A549 (cell line): ENCODE measurements at regions not wholly inside any gene's neighbourhood (a gene's known extent, or its start where the extent isn't known, plus 50 kb on each side); places are given as distances from the start of the nearest gene placed in this dataset.

ENCODE experiments used
- ATAC-seq, 2 experiments: fragments of 200-7000 bp in 1 of 2; fragments of >200 bp in 1 of 2; cut with Nextera tagmentation in 1 of 2; cut with Tn5 transposase in 1 of 2; 3 replicates each; pipeline versions ENCODE4 v1.8.0 to v1.9.1; 2018 to 2020; ENCODE audit warnings: mild to moderate bottlenecking in 1 of 2, moderate library complexity in 1 of 2
- CTCF ChIA-PET: fragments of 300-600 bp; sonication (Branson Sonifier 250); formaldehyde crosslinking; extraction: SDS; loops from one replicate; lab custom pipeline; 2021; ENCODE audit warnings: antibody characterized with exemption, inconsistent platforms; lab: Yijun Ruan, JAX
- POLR2A ChIA-PET: fragments of 350-600 bp; formaldehyde crosslinking; extraction: SDS; loops from one replicate; lab custom pipeline; 2021; ENCODE audit warnings: antibody characterized with exemption, inconsistent platforms; lab: Yijun Ruan, JAX
- DNase-seq, 2 experiments: peaks; one replicate each; pipeline versions ENCODE4 v3.0.0 to v3.0.0-alpha.2; 2011 to 2016; ENCODE audit warnings: low read depth in 1 of 2, low spot score in 1 of 2
- FAIRE-seq: peaks from 2 replicates; lab custom pipeline; 2011; peaks lifted over from hg19 to GRCh38; lab: Jason Lieb, UNC
- H3K27ac ChIP-seq, 2 experiments: fragments of >200 bp; sonication (Bioruptor Twin); formaldehyde crosslinking; 3 replicates each; pipeline ENCODE4 v1.5.1; 2016 to 2017
- H3K4me1 ChIP-seq: fragments of >200 bp; sonication (Bioruptor Twin); formaldehyde crosslinking; 3 replicates; pipeline ENCODE4 v1.6.1; 2016
- H3K4me2 ChIP-seq: fragments of >200 bp; sonication (Bioruptor Twin); formaldehyde crosslinking; 3 replicates; pipeline ENCODE4 v1.6.1; 2016
- H3K4me3 ChIP-seq: fragments of >200 bp; sonication (Bioruptor Twin); formaldehyde crosslinking; 3 replicates; pipeline ENCODE4 v1.5.1; 2016
- H3K9me3 ChIP-seq: fragments of >200 bp; sonication (Bioruptor Twin); formaldehyde crosslinking; 3 replicates; pipeline ENCODE4 v1.6.1; 2016
- BHLHE40 ChIP-seq: IDR thresholded peaks from 2 replicates; pipeline ENCODE4 v1.6.1; 2012; ENCODE audit warnings: low read depth, low read length, inconsistent platforms
- CBX8 ChIP-seq: fragments of 200-600 bp; sonication (generic); IDR thresholded peaks from 2 replicates; pipeline ENCODE4 v1.6.1; 2016
- CEBPB ChIP-seq, 2 experiments: fragments of >200 bp in 1 of 2; sonication (Bioruptor Twin) in 1 of 2; formaldehyde crosslinking in 1 of 2; IDR thresholded peaks; 2 replicates each; pipeline ENCODE4 v1.6.1; 2012 to 2016
- ESRRA ChIP-seq: fragments of 150-350 bp; IDR thresholded peaks from 2 replicates; pipeline ENCODE4 v1.6.1; 2014; ENCODE audit warnings: mild to moderate bottlenecking, low read length, borderline replicate concordance
- FOSB ChIP-seq: fragments of 250-450 bp; sonication (Bioruptor Pico); IDR thresholded peaks from 2 replicates; pipeline ENCODE4 v1.5.0; 2020; ENCODE audit warnings: mild to moderate bottlenecking, moderate library complexity
- HDAC2 ChIP-seq: fragments of 200-600 bp; sonication (generic); IDR thresholded peaks from 2 replicates; pipeline ENCODE4 v1.6.1; 2016
- HEYL ChIP-seq: fragments of 250-450 bp; sonication (Bioruptor Pico); IDR thresholded peaks from 2 replicates; pipeline ENCODE4 v1.8.0; 2021; ENCODE audit warnings: mild to moderate bottlenecking, moderate library complexity
- HMGXB4 ChIP-seq: fragments of 250-450 bp; sonication (Bioruptor Pico); IDR thresholded peaks from 2 replicates; pipeline ENCODE4 v1.5.0; 2021; ENCODE audit warnings: mild to moderate bottlenecking, moderate library complexity, borderline replicate concordance
- HOXB13 ChIP-seq: fragments of 250-450 bp; sonication (Bioruptor Pico); IDR thresholded peaks from 2 replicates; pipeline ENCODE4 v1.5.0; 2020; ENCODE audit warnings: low read depth, mild to moderate bottlenecking, moderate library complexity
- HOXB5 ChIP-seq: fragments of 250-450 bp; sonication (Bioruptor Pico); IDR thresholded peaks from 2 replicates; pipeline ENCODE4 v1.5.0; 2020; ENCODE audit warnings: mild to moderate bottlenecking, moderate library complexity
- MAX ChIP-seq: IDR thresholded peaks from 2 replicates; pipeline ENCODE4 v1.6.1; 2012
- MYC ChIP-seq: IDR thresholded peaks from 2 replicates; pipeline ENCODE4 v1.6.1; 2012; ENCODE audit warnings: mild to moderate bottlenecking, inconsistent platforms, low read length, improper control_type of control experiment, borderline replicate concordance
- NPAS2 ChIP-seq: fragments of 250-450 bp; sonication (Bioruptor Pico); IDR thresholded peaks from 2 replicates; pipeline ENCODE4 v1.8.0; 2022; ENCODE audit warnings: mild to moderate bottlenecking, moderate library complexity, borderline replicate concordance
- POLR2A ChIP-seq: IDR thresholded peaks from 2 replicates; pipeline ENCODE4 v1.6.1; 2012; ENCODE audit warnings: mild to moderate bottlenecking, low read length
- RAD21 ChIP-seq, 2 experiments: fragments of >200 bp in 1 of 2; sonication (Bioruptor Twin) in 1 of 2; formaldehyde crosslinking in 1 of 2; IDR thresholded peaks in 1 of 2; conservative IDR thresholded peaks in 1 of 2; 2 replicates in 1 of 2; 3 replicates in 1 of 2; pipeline ENCODE4 v1.6.1; 2012 to 2018; ENCODE audit warnings: inconsistent platforms in 1 of 2
- RARB ChIP-seq: fragments of 250-450 bp; sonication (Bioruptor Pico); IDR thresholded peaks from 2 replicates; pipeline ENCODE4 v1.8.0; 2021; ENCODE audit warnings: mild to moderate bottlenecking, moderate library complexity
- RCOR1 ChIP-seq: fragments of 150-350 bp; IDR thresholded peaks from 2 replicates; pipeline ENCODE4 v1.6.1; 2014; ENCODE audit warnings: antibody characterized with exemption, low read length, low read depth
- RFX5 ChIP-seq: fragments of 450-650 bp; IDR thresholded peaks from 2 replicates; pipeline ENCODE4 v1.7.1; 2014; ENCODE audit warnings: antibody characterized with exemption, mild to moderate bottlenecking, moderate library complexity
- RNF2 ChIP-seq: fragments of 200-600 bp; sonication (generic); IDR thresholded peaks from 2 replicates; pipeline ENCODE4 v1.6.1; 2016; ENCODE audit warnings: low read depth, mild to moderate bottlenecking, antibody characterized with exemption, moderate library complexity, borderline replicate concordance
- TFCP2L1 ChIP-seq: fragments of 250-450 bp; sonication (Bioruptor Pico); IDR thresholded peaks from 2 replicates; pipeline ENCODE4 v1.5.0; 2021; ENCODE audit warnings: mild to moderate bottlenecking
- ZC3H11A ChIP-seq: fragments of 450-650 bp; IDR thresholded peaks from 2 replicates; pipeline ENCODE4 v1.6.1; 2014; ENCODE audit warnings: antibody characterized with exemption, mild to moderate bottlenecking
- ZFP36 ChIP-seq: fragments of 450-650 bp; IDR thresholded peaks from 2 replicates; pipeline ENCODE4 v1.6.1; 2014; ENCODE audit warnings: borderline replicate concordance; ENCODE audit not compliant: partially characterized antibody
- ZSCAN20 ChIP-seq: fragments of 250-450 bp; sonication (Bioruptor Pico); IDR thresholded peaks from 2 replicates; pipeline ENCODE4 v1.8.0; 2022; ENCODE audit warnings: mild to moderate bottlenecking, moderate library complexity
- WGBS: methylation state at CpG from one replicate; pipeline ENCODE4 v1.1.6; 2017; ENCODE audit errors: missing lambda C conversion rate; 5-methylcytosine and 5-hydroxymethylcytosine counted together
- TF ChIP-seq, protein P1 (sequence below): fragments of 250-450 bp; sonication (Bioruptor Pico); IDR thresholded peaks from 2 replicates; pipeline ENCODE4 v1.5.0; 2020; ENCODE audit warnings: low read depth, mild to moderate bottlenecking, moderate library complexity

GRCh38 chr13:73957889-73958288, 176.3 kb downstream of the KLF12 start:
- TF ChIP-seq POLR2A (no peak), HOXB13 (CRISPR knock-in tag) (no peak), HEYL (CRISPR knock-in tag) (no peak), RNF2 (no peak), ESRRA (no peak)
- Histone ChIP-seq H3K27ac (no peak overlapping the region), H3K4me2 (no peak overlapping the region), H3K9me3 (no peaks in the 10 kb centered on the region), H3K4me3 (no peak overlapping the region), H3K4me1 (no peaks in the 10 kb centered on the region)
- FAIRE-seq (no peak), DNase-seq (no peak), ATAC-seq (no peak)
- POLR2A ChIA-PET = no interaction called here
- WGBS = 85% methylated on average over 5 of the region's 5 CpGs
- CTCF ChIA-PET = no interaction called here

- no peaks in the 10 kb centered on the region for H3K4me1 ChIP-seq
- H3K4me3 ChIP-seq = no peak overlapping the region
- DNase-seq = no peak
- ATAC-seq = no peak
- H3K9me3 ChIP-seq = no peaks in the 10 kb centered on the region
- POLR2A ChIA-PET = no interaction called here
- no peak for FAIRE-seq
- no peak for TF ChIP-seq HEYL (CRISPR knock-in tag)
- no peak for TF ChIP-seq BHLHE40
- TF ChIP-seq MYC = no peak
- TF ChIP-seq HOXB5 (CRISPR knock-in tag) = no peak
- no peak for TF ChIP-seq CBX8
- no peak for TF ChIP-seq ZSCAN20 (CRISPR knock-in tag)
- TF ChIP-seq HDAC2 = no peak
- no peak for TF ChIP-seq RAD21 (conservative IDR thresholded peaks at IDR 0.05 in 1 of 2, IDR thresholded peaks at IDR 0.05 in 1 of 2)
- no peak for TF ChIP-seq CEBPB (IDR thresholded peaks at IDR 0.05)
- no peak for TF ChIP-seq RNF2
- no peak for TF ChIP-seq RFX5
- TF ChIP-seq, protein P1, sequence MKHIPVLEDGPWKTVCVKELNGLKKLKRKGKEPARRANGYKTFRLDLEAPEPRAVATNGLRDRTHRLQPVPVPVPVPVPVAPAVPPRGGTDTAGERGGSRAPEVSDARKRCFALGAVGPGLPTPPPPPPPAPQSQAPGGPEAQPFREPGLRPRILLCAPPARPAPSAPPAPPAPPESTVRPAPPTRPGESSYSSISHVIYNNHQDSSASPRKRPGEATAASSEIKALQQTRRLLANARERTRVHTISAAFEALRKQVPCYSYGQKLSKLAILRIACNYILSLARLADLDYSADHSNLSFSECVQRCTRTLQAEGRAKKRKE (CRISPR knock-in tag) = no peak
- TF ChIP-seq, all 56 proteins: peak for 0
- Histone ChIP-seq H3K4me2 (no peak overlapping the region), H3K27ac (no peak overlapping the region)
- CTCF ChIA-PET = no interaction called here
- no CpG with 5 or more reads among the region's 1 CpG for WGBS
These were observed 177.3 kb downstream of the KLF12 start for GRCh38 chr13:73956795-73957408.

DNA sequence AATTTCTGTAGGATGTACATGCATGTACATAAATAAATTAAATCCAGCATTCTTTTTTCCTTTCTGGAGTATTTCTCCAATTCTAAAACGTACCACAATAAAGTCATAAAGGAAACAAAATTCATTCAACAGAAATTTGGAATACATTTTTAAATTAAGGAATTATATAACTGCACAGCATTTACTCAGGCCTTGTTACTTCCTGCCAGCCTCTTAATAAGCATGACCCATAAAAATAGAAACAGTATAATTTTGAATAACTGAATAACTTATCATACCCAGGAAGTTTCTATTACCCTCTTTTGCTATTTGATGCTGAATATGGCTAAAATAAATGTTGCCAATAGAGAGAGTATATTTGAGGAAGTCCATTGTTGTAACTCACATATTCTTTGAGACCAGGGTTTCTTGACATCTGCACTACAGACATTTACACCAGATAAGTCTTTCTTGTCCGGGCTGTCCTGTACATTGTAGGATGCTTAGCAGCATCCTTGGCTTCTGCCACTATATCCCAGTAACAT, 178.2 kb downstream of the KLF12 start:
- 60% methylated on average over 2 of the region's 2 CpGs for WGBS

More for the DNA sequence above, 178.2 kb downstream of the KLF12 start:
- DNase-seq = no peak
- ATAC-seq = no peak
- Histone ChIP-seq H3K4me1 (no peaks in the 10 kb centered on the region), H3K27ac (no peak overlapping the region), H3K4me3 (no peak overlapping the region), H3K4me2 (no peak overlapping the region), H3K9me3 (no peaks in the 10 kb centered on the region)
- ChIA-PET CTCF (no interaction called here), POLR2A (no interaction called here)
- FAIRE-seq = no peak
- TF ChIP-seq RARB (CRISPR knock-in tag) (no peak), RCOR1 (no peak), FOSB (no peak), HMGXB4 (CRISPR knock-in tag) (no peak), ZFP36 (no peak), MAX (no peak), CEBPB (IDR thresholded peaks at IDR 0.05) (no peak), ZC3H11A (no peak), NPAS2 (no peak), TFCP2L1 (CRISPR knock-in tag) (no peak)
